Astrocyte (in vitro differentiated cells and primary cell): ENCODE measurements at regions not wholly inside any gene's neighbourhood (a gene's known extent, or its start where the extent isn't known, plus 50 kb on each side); places are given as distances from the start of the nearest gene placed in this dataset.

Experiments
- DNase-seq: peaks from one replicate; pipeline ENCODE4 v3.0.0-alpha.2; 2010; ENCODE audit warnings: low read depth
- FAIRE-seq: peaks from 2 replicates; lab custom pipeline; 2011; peaks lifted over from hg19 to GRCh38; lab: Jason Lieb, UNC
- H2AFZ ChIP-seq: 2 replicates; pipeline ENCODE4 v1.6.0; 2012; ENCODE audit warnings: low read depth, low read length, inconsistent platforms
- H3K27ac ChIP-seq: 2 replicates; pipeline ENCODE4 v1.5.1; 2011; ENCODE audit warnings: low read depth, low read length, inconsistent platforms
- H3K27me3 ChIP-seq: 2 replicates; pipeline ENCODE4 v1.6.0; 2011; ENCODE audit warnings: low read length, inconsistent platforms; ENCODE audit not compliant: insufficient read depth
- H3K36me3 ChIP-seq: 2 replicates; pipeline ENCODE4 v1.5.1; 2011; ENCODE audit warnings: low read length, inconsistent platforms; ENCODE audit not compliant: insufficient read depth
- H3K4me1 ChIP-seq: 2 replicates; pipeline ENCODE4 v1.5.1; 2011; ENCODE audit warnings: low read length, inconsistent platforms; ENCODE audit not compliant: insufficient read depth
- H3K4me2 ChIP-seq: 2 replicates; pipeline ENCODE4 v1.6.0; 2012; ENCODE audit warnings: low read length, inconsistent platforms
- H3K4me3 ChIP-seq: 2 replicates; pipeline ENCODE4 v1.5.1; 2011; ENCODE audit warnings: low read depth, mild to moderate bottlenecking, low read length, inconsistent platforms; ENCODE audit not compliant: insufficient read depth
- H3K79me2 ChIP-seq: 2 replicates; pipeline ENCODE4 v1.6.0; 2012; ENCODE audit warnings: mild to moderate bottlenecking, low read length, inconsistent platforms; ENCODE audit not compliant: insufficient read depth
- H3K9ac ChIP-seq: 2 replicates; pipeline ENCODE4 v1.6.0; 2012; ENCODE audit warnings: mild to moderate bottlenecking, low read length, inconsistent platforms
- H3K9me3 ChIP-seq: 2 replicates; pipeline ENCODE4 v1.5.1; 2012; ENCODE audit warnings: low read depth, mild to moderate bottlenecking, low read length, inconsistent platforms; ENCODE audit not compliant: insufficient read depth
- H4K20me1 ChIP-seq: 2 replicates; pipeline ENCODE4 v1.6.0; 2012; ENCODE audit warnings: low read length, inconsistent platforms; ENCODE audit not compliant: insufficient read depth
- H3K27ac Mint-ChIP-seq: one replicate; pipeline ENCODE4 v1.8.0; 2021; ENCODE audit warnings: mild to moderate bottlenecking, mixed read lengths; ENCODE audit not compliant: unreplicated experiment
- H3K27me3 Mint-ChIP-seq: one replicate; pipeline ENCODE4 v1.8.0; 2021; ENCODE audit warnings: low read depth, mixed read lengths; ENCODE audit not compliant: unreplicated experiment
- H3K36me3 Mint-ChIP-seq: one replicate; pipeline ENCODE4 v1.8.0; 2021; ENCODE audit warnings: low read depth, mixed read lengths; ENCODE audit not compliant: unreplicated experiment
- H3K4me1 Mint-ChIP-seq: one replicate; pipeline ENCODE4 v1.8.0; 2021; ENCODE audit warnings: low read depth, mixed read lengths; ENCODE audit not compliant: unreplicated experiment
- H3K4me3 Mint-ChIP-seq: one replicate; pipeline ENCODE4 v1.8.0; 2021; ENCODE audit warnings: mild to moderate bottlenecking, moderate library complexity, mixed read lengths; ENCODE audit not compliant: unreplicated experiment
- H3K9me3 Mint-ChIP-seq: one replicate; pipeline ENCODE4 v1.8.0; 2021; ENCODE audit warnings: mild to moderate bottlenecking, mixed read lengths; ENCODE audit not compliant: unreplicated experiment
- CTCF ChIP-seq: IDR thresholded peaks from 2 replicates; pipeline ENCODE4 v1.5.1; 2011; ENCODE audit warnings: low read depth, mild to moderate bottlenecking, inconsistent platforms, low read length, moderate library complexity; ENCODE audit not compliant: insufficient read depth
- EZH2 ChIP-seq: IDR thresholded peaks from 2 replicates; pipeline ENCODE4 v1.6.1; 2012; ENCODE audit warnings: mild to moderate bottlenecking, low read length, inconsistent platforms; ENCODE audit not compliant: insufficient read depth

DNA sequence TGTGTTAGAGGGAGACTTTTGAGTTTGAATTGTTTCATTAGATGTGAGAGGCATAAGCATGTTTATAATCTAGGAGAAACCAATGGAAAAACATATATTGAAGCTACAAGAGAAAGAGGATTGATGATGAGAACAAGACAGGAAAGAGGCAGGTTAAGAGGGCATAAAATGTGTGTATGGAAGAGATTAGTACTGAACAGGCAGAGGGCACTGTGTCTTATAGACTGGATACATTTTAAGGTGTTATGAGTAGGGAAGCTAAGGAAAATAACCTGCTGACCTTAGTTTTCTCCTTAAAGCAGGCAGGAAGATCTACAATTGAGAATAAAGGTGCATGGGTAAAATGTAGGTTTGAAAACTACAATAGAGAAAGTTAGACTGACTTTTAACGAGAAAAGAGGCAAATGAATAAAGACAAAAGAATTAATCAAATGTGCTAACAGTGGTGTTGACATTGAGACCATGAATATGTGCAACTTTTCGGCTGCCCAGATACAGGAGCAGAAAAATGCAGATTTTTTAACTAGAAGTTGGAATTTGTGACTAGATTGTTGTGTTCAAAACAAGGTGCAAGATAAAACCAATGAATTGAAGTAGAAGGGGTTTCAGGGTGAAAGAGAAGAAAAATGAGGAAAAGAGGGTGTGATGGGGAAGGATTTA is 846.3 kb downstream of the HACE1 start:
- no peak for TF ChIP-seq EZH2
- TF ChIP-seq CTCF, result no peak
- Mint-ChIP-seq H3K27ac (no peak overlapping the region), H3K27me3 (no peaks in the 10 kb centered on the region), H3K9me3 (no peaks in the 10 kb centered on the region), H3K4me1 (no peaks in the 10 kb centered on the region), H3K4me3 (no peak overlapping the region), H3K36me3 (no peaks in the 10 kb centered on the region)
- FAIRE-seq (no peak), DNase-seq (no peak)
- no peaks in the 10 kb centered on the region for H3K27me3 ChIP-seq
- H3K9ac ChIP-seq, result no peak overlapping the region
- no peak overlapping the region for H2AFZ ChIP-seq
- H3K27ac ChIP-seq, result no peak overlapping the region
- no peaks in the 10 kb centered on the region for H3K4me1 ChIP-seq
- H4K20me1 ChIP-seq, result no peaks in the 10 kb centered on the region
- no peaks in the 10 kb centered on the region for H3K79me2 ChIP-seq
- H3K36me3 ChIP-seq, result no peaks in the 10 kb centered on the region
- H3K4me3 ChIP-seq, result no peak overlapping the region
- no peaks in the 10 kb centered on the region for H3K9me3 ChIP-seq
- no peak overlapping the region for H3K4me2 ChIP-seq

DNA sequence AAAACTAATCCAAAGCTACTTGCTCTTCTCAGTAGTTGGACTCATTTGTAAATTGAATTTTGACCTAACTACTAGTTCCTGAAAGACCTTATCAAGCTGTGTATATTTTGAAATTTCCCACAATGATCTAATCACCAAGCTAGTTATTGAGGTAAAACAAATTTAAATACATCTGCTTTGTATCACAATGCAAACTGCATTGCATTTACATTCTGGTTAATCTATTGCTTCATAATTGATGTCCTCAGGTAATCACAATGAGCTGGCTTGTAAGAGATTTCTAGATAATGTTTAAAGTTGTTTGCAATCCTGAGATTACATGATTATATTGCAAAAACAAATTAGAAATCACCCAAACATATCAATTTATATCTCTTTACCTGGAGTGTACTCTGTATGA is 848.8 kb downstream of the HACE1 start:
- Mint-ChIP-seq H3K4me3 (no peak overlapping the region), H3K27ac (no peak overlapping the region), H3K27me3 (no peaks in the 10 kb centered on the region), H3K9me3 (no peaks in the 10 kb centered on the region), H3K36me3 (no peaks in the 10 kb centered on the region), H3K4me1 (no peaks in the 10 kb centered on the region)
- TF ChIP-seq EZH2 (no peak), CTCF (no peak)
- Histone ChIP-seq H3K36me3 (no peaks in the 10 kb centered on the region), H3K9me3 (no peaks in the 10 kb centered on the region), H3K4me3 (no peak overlapping the region), H2AFZ (no peak overlapping the region), H3K27me3 (no peaks in the 10 kb centered on the region), H4K20me1 (no peaks in the 10 kb centered on the region), H3K79me2 (no peaks in the 10 kb centered on the region), H3K9ac (no peak overlapping the region), H3K4me2 (no peak overlapping the region), H3K4me1 (no peaks in the 10 kb centered on the region), H3K27ac (no peak overlapping the region)
- DNase-seq (no peak), FAIRE-seq (no peak)

GRCh38 chr6:104003803-104004516 is 855.8 kb downstream of the HACE1 start:
- FAIRE-seq, result no peak
- Histone ChIP-seq H3K4me3 (no peak overlapping the region), H4K20me1 (no peaks in the 10 kb centered on the region), H3K4me1 (no peaks in the 10 kb centered on the region), H3K79me2 (no peaks in the 10 kb centered on the region), H3K9ac (no peak overlapping the region), H3K36me3 (no peaks in the 10 kb centered on the region), H3K4me2 (no peak overlapping the region), H2AFZ (no peak overlapping the region), H3K27me3 (no peaks in the 10 kb centered on the region), H3K27ac (no peak overlapping the region), H3K9me3 (no peaks in the 10 kb centered on the region)
- TF ChIP-seq EZH2, result no peak
- peak; percentile 3 for TF ChIP-seq CTCF
- no peaks in the 10 kb centered on the region for H3K4me1 Mint-ChIP-seq
- H3K4me3 Mint-ChIP-seq, result no peak overlapping the region
- DNase-seq, result no peak
- peaks cover 3% of the 10 kb centered on the region for H3K9me3 Mint-ChIP-seq
- H3K27ac Mint-ChIP-seq, result no peak overlapping the region
- H3K27me3 Mint-ChIP-seq, result no peaks in the 10 kb centered on the region
- H3K36me3 Mint-ChIP-seq, result no peaks in the 10 kb centered on the region
